ENCODE measurements at regions not wholly inside any gene's neighbourhood (a gene's known extent, or its start where the extent isn't known, plus 50 kb on each side); places are given as distances from the start of the nearest gene placed in this dataset.

- H3K79me2 ChIP-seq (ENCODE audit: control insufficient read depth, insufficient read depth, low read length), result no peaks in the 10 kb centered on the region
- no peaks in the 10 kb centered on the region for H3K36me3 ChIP-seq (ENCODE audit: control insufficient read depth in 2 of 2, extremely low read depth in 1 of 2, insufficient read depth in 2 of 2, low read length in 2 of 2)
- no peaks in the 10 kb centered on the region for H3K9me3 ChIP-seq (ENCODE audit: control insufficient read depth, low read depth, low read length)
- no peak for DNase-seq (ENCODE audit: low read depth, low spot score)
- H3K4me3 ChIP-seq (ENCODE audit: control insufficient read depth in 2 of 3, extremely low read depth in 1 of 3, insufficient read depth in 2 of 3, low read depth in 1 of 3, low read length in 3 of 3), result no peak overlapping the region
- H4K20me1 ChIP-seq (ENCODE audit: control insufficient read depth, extremely low read depth, insufficient read depth, low read length), result no peaks in the 10 kb centered on the region
- no peak overlapping the region for H3K9ac ChIP-seq (ENCODE audit: control insufficient read depth, extremely low read depth, insufficient read depth, low read length)
- no peaks in the 10 kb centered on the region for H3K9me1 ChIP-seq (ENCODE audit: control insufficient read depth, extremely low read depth, insufficient read depth, low read length)
- H3K4me1 ChIP-seq (ENCODE audit: control insufficient read depth, extremely low read depth, insufficient read depth, low read length), result no peaks in the 10 kb centered on the region
- H3K27ac ChIP-seq (ENCODE audit: control insufficient read depth, insufficient read depth, low read length), result no peak overlapping the region
- no peak overlapping the region for H2AFZ ChIP-seq (ENCODE audit: control insufficient read depth, low read length)
- TF ChIP-seq CTCF (optimal IDR thresholded peaks at IDR 0.05 in 1 of 3, IDR thresholded peaks at IDR 0.05 in 1 of 3, conservative IDR thresholded peaks at IDR 0.05 in 1 of 3; ENCODE audit: extremely low read depth in 1 of 3, insufficient read depth in 2 of 3, low read length in 3 of 3) (no peak), EZH2 (IDR thresholded peaks at IDR 0.05; ENCODE audit: low read length) (no peak)
- H3K27me3 ChIP-seq (ENCODE audit: control insufficient read depth, extremely low read depth, insufficient read depth, low read length), result no peaks in the 10 kb centered on the region
- no peak overlapping the region for H3K4me2 ChIP-seq (ENCODE audit: control insufficient read depth, extremely low read depth, insufficient read depth, low read depth, low read length)
- dilution Hi-C loops (cut with MboI; ENCODE audit: extremely low pct_ligation_motif_present, low sequenced_read_pairs), result no loop called here
- no peak for FAIRE-seq
Observed at GRCh38 chr7:41832941-41833340, 130.1 kb upstream of the INHBA start.

DNA sequence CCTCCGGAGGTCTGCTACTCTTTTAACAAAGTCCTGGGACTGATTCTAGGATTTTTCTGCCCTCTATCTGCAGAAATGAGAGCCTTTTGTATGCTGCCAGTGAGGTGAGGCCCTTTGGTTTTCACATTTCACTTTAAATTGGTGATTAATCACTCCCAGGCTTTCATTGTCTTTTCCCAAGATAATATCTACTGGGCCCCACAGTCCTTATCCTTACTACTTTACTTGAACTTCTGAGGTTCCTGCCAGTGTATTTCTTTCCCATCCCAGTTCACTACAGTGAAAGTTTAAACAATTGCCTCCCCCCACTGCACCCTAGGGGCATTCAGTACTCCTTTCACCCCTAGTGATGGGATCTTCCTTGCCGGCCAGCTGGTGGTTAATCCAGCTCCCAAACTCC lies 127.4 kb upstream of the INHBA start:
- no peak for DNase-seq (ENCODE audit: low read depth, low spot score)
- H3K36me3 ChIP-seq (ENCODE audit: control insufficient read depth in 2 of 2, extremely low read depth in 1 of 2, insufficient read depth in 2 of 2, low read length in 2 of 2), result no peaks in the 10 kb centered on the region
- TF ChIP-seq CTCF (optimal IDR thresholded peaks at IDR 0.05 in 1 of 3, IDR thresholded peaks at IDR 0.05 in 1 of 3, conservative IDR thresholded peaks at IDR 0.05 in 1 of 3; ENCODE audit: extremely low read depth in 1 of 3, insufficient read depth in 2 of 3, low read length in 3 of 3) (no peak), EZH2 (IDR thresholded peaks at IDR 0.05; ENCODE audit: low read length) (no peak)
- H3K9me3 ChIP-seq (ENCODE audit: control insufficient read depth, low read depth, low read length), result no peaks in the 10 kb centered on the region
- H3K27me3 ChIP-seq (ENCODE audit: control insufficient read depth, extremely low read depth, insufficient read depth, low read length), result no peaks in the 10 kb centered on the region
- no peaks in the 10 kb centered on the region for H3K9me1 ChIP-seq (ENCODE audit: control insufficient read depth, extremely low read depth, insufficient read depth, low read length)
- no peak overlapping the region for H3K4me3 ChIP-seq (ENCODE audit: control insufficient read depth in 2 of 3, extremely low read depth in 1 of 3, insufficient read depth in 2 of 3, low read depth in 1 of 3, low read length in 3 of 3)
- no peaks in the 10 kb centered on the region for H4K20me1 ChIP-seq (ENCODE audit: control insufficient read depth, extremely low read depth, insufficient read depth, low read length)
- no peak overlapping the region for H3K27ac ChIP-seq (ENCODE audit: control insufficient read depth, insufficient read depth, low read length)
- dilution Hi-C loops (cut with MboI; ENCODE audit: extremely low pct_ligation_motif_present, low sequenced_read_pairs), result no loop called here
- H3K79me2 ChIP-seq (ENCODE audit: control insufficient read depth, insufficient read depth, low read length), result no peaks in the 10 kb centered on the region
- no peak for FAIRE-seq
- H2AFZ ChIP-seq (ENCODE audit: control insufficient read depth, low read length), result no peak overlapping the region
- H3K9ac ChIP-seq (ENCODE audit: control insufficient read depth, extremely low read depth, insufficient read depth, low read length), result no peak overlapping the region
- H3K4me2 ChIP-seq (ENCODE audit: control insufficient read depth, extremely low read depth, insufficient read depth, low read depth, low read length), result no peak overlapping the region
- no peaks in the 10 kb centered on the region for H3K4me1 ChIP-seq (ENCODE audit: control insufficient read depth, extremely low read depth, insufficient read depth, low read length)

Measured in keratinocyte (primary cell).